GM12878 (cell line): ENCODE measurements at regions not wholly inside any gene's neighbourhood (a gene's known extent, or its start where the extent isn't known, plus 50 kb on each side); places are given as distances from the start of the nearest gene placed in this dataset.

Experiments used
- ATAC-seq: fragments of 200-7000 bp; cut with Tn5 transposase; 3 replicates; pipeline ENCODE4 v1.9.1; 2020; ENCODE audit warnings: mild to moderate bottlenecking, moderate library complexity
- BruUV-seq: library from RNA; stranded (reverse); fragments of 400-500 nt; replicated peaks from 2 replicates; lab custom pipeline; 2021; lab: Mats Ljungman, UMichigan
- CTCF ChIA-PET: fragments of 300-600 bp; sonication (Branson Sonifier 250); formaldehyde crosslinking; extraction: SDS; loops from one replicate; lab custom pipeline; 2021; ENCODE audit warnings: inconsistent platforms; lab: Yijun Ruan, JAX
- POLR2A ChIA-PET: fragments of 350-600 bp; formaldehyde crosslinking; extraction: SDS; loops from one replicate; lab custom pipeline; 2021; ENCODE audit warnings: inconsistent platforms; lab: Charles Lee
- RAD21 ChIA-PET: fragments of 300-600 bp; sonication (Branson Sonifier 250); formaldehyde crosslinking; loops from one replicate; lab custom pipeline; 2023; ENCODE audit warnings: antibody characterized with exemption; ENCODE audit not compliant: unreplicated experiment; lab: Charles Lee
- SMC1A ChIA-PET: fragments of 300-600 bp; sonication (Branson Sonifier 250); formaldehyde crosslinking; loops from one replicate; lab custom pipeline; 2023; ENCODE audit not compliant: unreplicated experiment, uncharacterized antibody; lab: Charles Lee
- DNase-seq: peaks from one replicate; pipeline ENCODE4 v3.0.0-alpha.2; 2011; ENCODE audit warnings: low read depth, low spot score
- FAIRE-seq: peaks from 3 replicates; lab custom pipeline; 2011; peaks lifted over from hg19 to GRCh38; lab: Jason Lieb, UNC
- H2AFZ ChIP-seq: 2 replicates; pipeline ENCODE4 v1.6.0; 2011; ENCODE audit warnings: low read depth, low read length, control low read depth; ENCODE audit not compliant: control insufficient read depth
- H3K27ac ChIP-seq: 2 replicates; pipeline ENCODE4 v1.5.1; 2011; ENCODE audit warnings: control low read depth; ENCODE audit not compliant: control insufficient read depth, insufficient read depth
- H3K27me3 ChIP-seq, 2 experiments: replicated peaks in 1 of 2; 2 replicates each; pipeline versions ENCODE4 v1.6.0 to v1.6.1; 2011; ENCODE audit warnings: low read length in 1 of 2; ENCODE audit not compliant: control insufficient read depth in 2 of 2, insufficient read depth in 2 of 2
- H3K36me3 ChIP-seq, 2 experiments: 2 replicates each; pipeline ENCODE4 v1.5.1; 2011; ENCODE audit warnings: low read length in 1 of 2; ENCODE audit not compliant: control insufficient read depth in 2 of 2, insufficient read depth in 2 of 2
- H3K4me1 ChIP-seq: 2 replicates; pipeline ENCODE4 v1.6.1; 2011; ENCODE audit warnings: mild to moderate bottlenecking, low read length, moderate library complexity, mixed read lengths; ENCODE audit not compliant: control insufficient read depth, insufficient read depth
- H3K4me2 ChIP-seq: 2 replicates; pipeline ENCODE4 v1.6.0; 2011; ENCODE audit warnings: control low read depth; ENCODE audit not compliant: control insufficient read depth, insufficient read depth
- H3K4me3 ChIP-seq: fragments of 200-600 bp; sonication (generic); 2 replicates; pipeline ENCODE4 v1.5.1; 2016
- H3K79me2 ChIP-seq: 2 replicates; pipeline ENCODE4 v1.6.0; 2011; ENCODE audit warnings: low read length; ENCODE audit not compliant: control insufficient read depth, insufficient read depth
- H3K9ac ChIP-seq: 2 replicates; pipeline ENCODE4 v1.8.0; 2011; ENCODE audit warnings: low read length, control low read depth, mixed read lengths; ENCODE audit not compliant: control insufficient read depth, insufficient read depth
- H3K9me3 ChIP-seq: replicated peaks from 3 replicates; pipeline ENCODE4 v1.5.1; 2011; ENCODE audit warnings: mild to moderate bottlenecking, low read length; ENCODE audit not compliant: control insufficient read depth, insufficient read depth
- H4K20me1 ChIP-seq: 2 replicates; pipeline ENCODE4 v1.6.0; 2011; ENCODE audit not compliant: control insufficient read depth, insufficient read depth
- CEBPZ ChIP-seq: fragments of 150-350 bp; IDR thresholded peaks from 2 replicates; pipeline ENCODE4 v1.6.1; 2016; ENCODE audit warnings: low read depth, low read length
- EZH2 ChIP-seq: IDR thresholded peaks from 2 replicates; pipeline ENCODE4 v1.6.1; 2012; ENCODE audit warnings: low read depth, mild to moderate bottlenecking, control low read depth, inconsistent platforms, low read length, borderline replicate concordance; ENCODE audit not compliant: control insufficient read depth
- MTA2 ChIP-seq: fragments of 450-650 bp; IDR thresholded peaks from 2 replicates; pipeline ENCODE4 v1.6.1; 2016; ENCODE audit warnings: low read depth, mild to moderate bottlenecking, moderate library complexity
- NR2C1 ChIP-seq: fragments of 450-650 bp; IDR thresholded peaks from 2 replicates; pipeline ENCODE4 v1.6.1; 2017; ENCODE audit warnings: antibody characterized with exemption, mild to moderate bottlenecking, moderate library complexity
- NR2C2 ChIP-seq: IDR thresholded peaks from 2 replicates; pipeline ENCODE4 v1.6.1; 2011; ENCODE audit warnings: borderline replicate concordance, low read depth; ENCODE audit not compliant: control insufficient read depth, insufficient read length
- POLR2AphosphoS2 ChIP-seq: IDR thresholded peaks from 2 replicates; pipeline ENCODE4 v1.6.1; 2011; ENCODE audit warnings: low read depth, mild to moderate bottlenecking, low read length, improper control_type of control experiment, moderate library complexity
- POLR2AphosphoS5 ChIP-seq: IDR thresholded peaks from 2 replicates; pipeline ENCODE4 v1.6.1; 2011; ENCODE audit warnings: mild to moderate bottlenecking, low read length, inconsistent platforms
- RELA ChIP-seq: fragments of 450-650 bp; IDR thresholded peaks from 2 replicates; pipeline ENCODE4 v1.8.0; 2014; ENCODE audit warnings: borderline replicate concordance; ENCODE audit not compliant: partially characterized antibody
- SIX5 ChIP-seq: IDR thresholded peaks from 2 replicates; pipeline ENCODE4 v1.6.1; 2011; ENCODE audit warnings: mild to moderate bottlenecking, low read depth, low read length, moderate library complexity; ENCODE audit not compliant: severe bottlenecking
- SMAD1 ChIP-seq: fragments of 450-650 bp; IDR thresholded peaks from 2 replicates; pipeline ENCODE4 v1.6.1; 2018; ENCODE audit warnings: mild to moderate bottlenecking, low read depth; ENCODE audit not compliant: partially characterized antibody
- SMAD5 ChIP-seq: IDR thresholded peaks from 2 replicates; pipeline ENCODE4 v1.6.1; 2016; ENCODE audit warnings: antibody characterized with exemption, low read depth
- WGBS: methylation state at CpG from one replicate; pipeline ENCODE4 v1.1.6; 2016; ENCODE audit warnings: low lambda C conversion rate; ENCODE audit not compliant: insufficient replicate concordance, insufficient coverage; ENCODE audit errors: missing lambda C conversion rate; 5-methylcytosine and 5-hydroxymethylcytosine counted together
- in situ Hi-C: fragments of 300-500 bp; cut with MboI; formaldehyde crosslinking; loops from 9 replicates; pipeline ENCODE4 v1.14.3; 2018; ENCODE audit warnings: mixed read lengths
- intact Hi-C: fragments of 100-400 bp; cut with micrococcal nuclease; formaldehyde crosslinking; loops from one replicate; pipeline ENCODE4 v1.14.2; 2022; ENCODE audit not compliant: unreplicated experiment
- TF ChIP-seq, protein P1 (sequence below): IDR thresholded peaks from 2 replicates; pipeline ENCODE4 v1.6.1; 2012; ENCODE audit warnings: mild to moderate bottlenecking, low read depth, low read length
- TF ChIP-seq, protein P2 (sequence below): fragments of 450-650 bp; IDR thresholded peaks from 2 replicates; pipeline ENCODE4 v1.6.1; 2018; ENCODE audit warnings: mild to moderate bottlenecking, low read depth, moderate library complexity; ENCODE audit not compliant: partially characterized antibody
- TF ChIP-seq, protein P3 (sequence below): fragments of 450-650 bp; IDR thresholded peaks from 2 replicates; pipeline ENCODE4 v1.6.1; 2016; ENCODE audit warnings: mild to moderate bottlenecking

GRCh38 chr12:67182551-67182950 lies 86.6 kb upstream of the CAND1 start:
- no peaks in the 10 kb centered on the region for H3K36me3 ChIP-seq
- H3K27ac ChIP-seq, result no peak overlapping the region
- no peaks in the 10 kb centered on the region for H3K4me1 ChIP-seq
- H3K79me2 ChIP-seq, result no peaks in the 10 kb centered on the region
- DNase-seq (no peak), ATAC-seq (no peak), FAIRE-seq (no peak)
- 26% methylated on average over 2 of the region's 2 CpGs for WGBS
- ChIA-PET SMC1A (no interaction called here), RAD21 (no interaction called here), POLR2A (no interaction called here), CTCF (interaction anchor here (0.6 kb wide), 1 partner anchor 776 kb away, joined by 3 read pairs; no protein-coding TSS in a partner anchor)
- in situ Hi-C loops, result no loop called here
- no peaks in the 10 kb centered on the region for H3K27me3 ChIP-seq
- intact Hi-C loops, result no loop called here
- no TSS peak for BruUV-seq
- H3K9ac ChIP-seq, result no peak overlapping the region
- no peak overlapping the region for H2AFZ ChIP-seq
- H3K4me2 ChIP-seq, result no peak overlapping the region
- no peak overlapping the region for H3K4me3 ChIP-seq
- no peaks in the 10 kb centered on the region for H3K9me3 ChIP-seq
- no peaks in the 10 kb centered on the region for H4K20me1 ChIP-seq
- TF ChIP-seq CEBPZ, result no peak
- no peak for TF ChIP-seq EZH2
- TF ChIP-seq NR2C2, result no peak
- no peak for TF ChIP-seq SIX5
- TF ChIP-seq MTA2, result no peak
- TF ChIP-seq, protein P1, sequence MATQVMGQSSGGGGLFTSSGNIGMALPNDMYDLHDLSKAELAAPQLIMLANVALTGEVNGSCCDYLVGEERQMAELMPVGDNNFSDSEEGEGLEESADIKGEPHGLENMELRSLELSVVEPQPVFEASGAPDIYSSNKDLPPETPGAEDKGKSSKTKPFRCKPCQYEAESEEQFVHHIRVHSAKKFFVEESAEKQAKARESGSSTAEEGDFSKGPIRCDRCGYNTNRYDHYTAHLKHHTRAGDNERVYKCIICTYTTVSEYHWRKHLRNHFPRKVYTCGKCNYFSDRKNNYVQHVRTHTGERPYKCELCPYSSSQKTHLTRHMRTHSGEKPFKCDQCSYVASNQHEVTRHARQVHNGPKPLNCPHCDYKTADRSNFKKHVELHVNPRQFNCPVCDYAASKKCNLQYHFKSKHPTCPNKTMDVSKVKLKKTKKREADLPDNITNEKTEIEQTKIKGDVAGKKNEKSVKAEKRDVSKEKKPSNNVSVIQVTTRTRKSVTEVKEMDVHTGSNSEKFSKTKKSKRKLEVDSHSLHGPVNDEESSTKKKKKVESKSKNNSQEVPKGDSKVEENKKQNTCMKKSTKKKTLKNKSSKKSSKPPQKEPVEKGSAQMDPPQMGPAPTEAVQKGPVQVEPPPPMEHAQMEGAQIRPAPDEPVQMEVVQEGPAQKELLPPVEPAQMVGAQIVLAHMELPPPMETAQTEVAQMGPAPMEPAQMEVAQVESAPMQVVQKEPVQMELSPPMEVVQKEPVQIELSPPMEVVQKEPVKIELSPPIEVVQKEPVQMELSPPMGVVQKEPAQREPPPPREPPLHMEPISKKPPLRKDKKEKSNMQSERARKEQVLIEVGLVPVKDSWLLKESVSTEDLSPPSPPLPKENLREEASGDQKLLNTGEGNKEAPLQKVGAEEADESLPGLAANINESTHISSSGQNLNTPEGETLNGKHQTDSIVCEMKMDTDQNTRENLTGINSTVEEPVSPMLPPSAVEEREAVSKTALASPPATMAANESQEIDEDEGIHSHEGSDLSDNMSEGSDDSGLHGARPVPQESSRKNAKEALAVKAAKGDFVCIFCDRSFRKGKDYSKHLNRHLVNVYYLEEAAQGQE, result no peak
- TF ChIP-seq SMAD5, result no peak
- no peak for TF ChIP-seq SMAD1
- TF ChIP-seq POLR2AphosphoS2, result no peak
- TF ChIP-seq, protein P2, sequence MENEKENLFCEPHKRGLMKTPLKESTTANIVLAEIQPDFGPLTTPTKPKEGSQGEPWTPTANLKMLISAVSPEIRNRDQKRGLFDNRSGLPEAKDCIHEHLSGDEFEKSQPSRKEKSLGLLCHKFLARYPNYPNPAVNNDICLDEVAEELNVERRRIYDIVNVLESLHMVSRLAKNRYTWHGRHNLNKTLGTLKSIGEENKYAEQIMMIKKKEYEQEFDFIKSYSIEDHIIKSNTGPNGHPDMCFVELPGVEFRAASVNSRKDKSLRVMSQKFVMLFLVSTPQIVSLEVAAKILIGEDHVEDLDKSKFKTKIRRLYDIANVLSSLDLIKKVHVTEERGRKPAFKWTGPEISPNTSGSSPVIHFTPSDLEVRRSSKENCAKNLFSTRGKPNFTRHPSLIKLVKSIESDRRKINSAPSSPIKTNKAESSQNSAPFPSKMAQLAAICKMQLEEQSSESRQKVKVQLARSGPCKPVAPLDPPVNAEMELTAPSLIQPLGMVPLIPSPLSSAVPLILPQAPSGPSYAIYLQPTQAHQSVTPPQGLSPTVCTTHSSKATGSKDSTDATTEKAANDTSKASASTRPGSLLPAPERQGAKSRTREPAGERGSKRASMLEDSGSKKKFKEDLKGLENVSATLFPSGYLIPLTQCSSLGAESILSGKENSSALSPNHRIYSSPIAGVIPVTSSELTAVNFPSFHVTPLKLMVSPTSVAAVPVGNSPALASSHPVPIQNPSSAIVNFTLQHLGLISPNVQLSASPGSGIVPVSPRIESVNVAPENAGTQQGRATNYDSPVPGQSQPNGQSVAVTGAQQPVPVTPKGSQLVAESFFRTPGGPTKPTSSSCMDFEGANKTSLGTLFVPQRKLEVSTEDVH, result no peak
- TF ChIP-seq POLR2AphosphoS5, result no peak
- no peak for TF ChIP-seq NR2C1
- TF ChIP-seq, protein P3, sequence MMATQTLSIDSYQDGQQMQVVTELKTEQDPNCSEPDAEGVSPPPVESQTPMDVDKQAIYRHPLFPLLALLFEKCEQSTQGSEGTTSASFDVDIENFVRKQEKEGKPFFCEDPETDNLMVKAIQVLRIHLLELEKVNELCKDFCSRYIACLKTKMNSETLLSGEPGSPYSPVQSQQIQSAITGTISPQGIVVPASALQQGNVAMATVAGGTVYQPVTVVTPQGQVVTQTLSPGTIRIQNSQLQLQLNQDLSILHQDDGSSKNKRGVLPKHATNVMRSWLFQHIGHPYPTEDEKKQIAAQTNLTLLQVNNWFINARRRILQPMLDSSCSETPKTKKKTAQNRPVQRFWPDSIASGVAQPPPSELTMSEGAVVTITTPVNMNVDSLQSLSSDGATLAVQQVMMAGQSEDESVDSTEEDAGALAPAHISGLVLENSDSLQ, result no peak
- no peak for TF ChIP-seq RELA
